HL-60 (cell line): ENCODE measurements at regions not wholly inside any gene's neighbourhood (a gene's known extent, or its start where the extent isn't known, plus 50 kb on each side); places are given as distances from the start of the nearest gene placed in this dataset.

ENCODE experiments used
- DNase-seq, 2 experiments: peaks; one replicate each; pipeline ENCODE4 v3.0.0-alpha.2; 2010 to 2020; ENCODE audit warnings: low read depth in 1 of 2, low spot score in 1 of 2
- H3K27ac ChIP-seq: fragments of 250-450 bp; sonication (Bioruptor Pico); replicated peaks from 2 replicates; pipeline ENCODE4 v1.5.1; 2020; ENCODE audit warnings: mild to moderate bottlenecking, moderate library complexity
- H3K27me3 ChIP-seq: fragments of 250-450 bp; sonication (Bioruptor Pico); 2 replicates; pipeline ENCODE4 v1.5.1; 2021; ENCODE audit warnings: mild to moderate bottlenecking, moderate library complexity; ENCODE audit not compliant: insufficient read depth, poor library complexity, severe bottlenecking
- H3K4me3 ChIP-seq: replicated peaks from 2 replicates; pipeline ENCODE4 v1.5.1; 2011; ENCODE audit warnings: mild to moderate bottlenecking, control low read depth, low read length; ENCODE audit not compliant: insufficient read depth
- CTCF ChIP-seq: IDR thresholded peaks from one replicate; pipeline ENCODE4 v1.5.1; 2011; ENCODE audit warnings: low read length, control low read depth, inconsistent platforms; ENCODE audit not compliant: insufficient read depth
- GABPA ChIP-seq: IDR thresholded peaks from 2 replicates; pipeline ENCODE4 v1.6.1; 2012; ENCODE audit warnings: low read depth
- POLR2AphosphoS5 ChIP-seq: IDR thresholded peaks from 2 replicates; pipeline ENCODE4 v1.6.1; 2012; ENCODE audit warnings: low read depth
- REST ChIP-seq: IDR thresholded peaks from 2 replicates; pipeline ENCODE4 v1.6.1; 2012; ENCODE audit warnings: low read depth; ENCODE audit not compliant: insufficient replicate concordance
- SPI1 ChIP-seq: IDR thresholded peaks from 2 replicates; pipeline ENCODE4 v1.6.1; 2012; ENCODE audit warnings: low read depth, mild to moderate bottlenecking, borderline replicate concordance

- Histone ChIP-seq H3K4me3 (no peak overlapping the region), H3K27ac (no peak overlapping the region), H3K27me3 (peaks cover 6% of the 10 kb centered on the region)
- peak; percentile 4 to 64 for DNase-seq
- TF ChIP-seq CTCF = peak; percentile 77
- TF ChIP-seq GABPA = no peak
- TF ChIP-seq SPI1 = peak; percentile 36; the same call in 1 of the 2 replicates
Measured at GRCh38 chr18:41745166-41746049, 209.6 kb upstream of the PIK3C3 start.

GRCh38 chr18:41744421-41745030, 210.5 kb upstream of the PIK3C3 start:
- Histone ChIP-seq H3K27ac (no peak overlapping the region), H3K4me3 (no peak overlapping the region), H3K27me3 (peaks cover 6% of the 10 kb centered on the region)
- no peak for DNase-seq
- TF ChIP-seq GABPA = no peak
- no peak for TF ChIP-seq CTCF
- no peak for TF ChIP-seq REST
- no peak for TF ChIP-seq SPI1
- no peak for TF ChIP-seq POLR2AphosphoS5

- TF ChIP-seq REST (no peak), SPI1 (no peak), CTCF (no peak), GABPA (no peak), POLR2AphosphoS5 (no peak)
- DNase-seq = no peak
- Histone ChIP-seq H3K27me3 (no peaks in the 10 kb centered on the region), H3K27ac (no peak overlapping the region), H3K4me3 (no peak overlapping the region)
Measured at GRCh38 chr18:41737218-41737617, 217.8 kb upstream of the PIK3C3 start.
